SK-N-SH (cell line): ENCODE measurements at regions not wholly inside any gene's neighbourhood (a gene's known extent, or its start where the extent isn't known, plus 50 kb on each side); places are given as distances from the start of the nearest gene placed in this dataset.

Experiments used
- CTCF ChIA-PET: fragments of 300-600, 350-600 bp; formaldehyde crosslinking; extraction: SDS; loops from one replicate; lab custom pipeline; 2021; lab: Yijun Ruan, JAX
- POLR2A ChIA-PET: fragments of 350-600 bp; sonication (Branson Sonifier 250); formaldehyde crosslinking; extraction: SDS; loops from one replicate; lab custom pipeline; 2020; ENCODE audit warnings: antibody characterized with exemption, inconsistent platforms; lab: Yijun Ruan, JAX
- DNase-seq: peaks from one replicate; pipeline ENCODE4 v3.0.0; 2012
- H2AFZ ChIP-seq: fragments of 200-600 bp; sonication (generic); 2 replicates; pipeline ENCODE4 v1.8.1; 2016; ENCODE audit warnings: antibody characterized with exemption, mild to moderate bottlenecking, low read depth
- H3F3A ChIP-seq: fragments of 200-600 bp; sonication (generic); replicated peaks from 2 replicates; pipeline ENCODE3; 2016; ENCODE audit warnings: antibody characterized with exemption, mild to moderate bottlenecking; ENCODE audit not compliant: insufficient read depth
- H3K27ac ChIP-seq, 2 experiments: fragments of 200-500 bp in 1 of 2; fragments of 200-600 bp in 1 of 2; sonication (Bioruptor generic) in 1 of 2; sonication (generic), shearing (Covaris generic) in 1 of 2; 2 replicates each; pipeline versions ENCODE4 v1.5.1 to v1.6.1; 2014 to 2016; ENCODE audit warnings: low read depth in 2 of 2, inconsistent platforms in 1 of 2, low read length in 1 of 2, mild to moderate bottlenecking in 1 of 2, mixed read lengths in 1 of 2
- H3K27me3 ChIP-seq: fragments of 200-600 bp; sonication (generic), shearing (Covaris generic); 2 replicates; pipeline ENCODE4 v1.6.1; 2016; ENCODE audit warnings: mixed run types; ENCODE audit not compliant: insufficient read depth
- H3K36me3 ChIP-seq, 2 experiments: fragments of 200-500 bp in 1 of 2; fragments of 200-600 bp in 1 of 2; sonication (Bioruptor generic) in 1 of 2; sonication (generic) in 1 of 2; replicated peaks in 1 of 2; 2 replicates each; pipeline versions ENCODE3 to v1.5.1; 2014 to 2016; ENCODE audit warnings: low read length in 1 of 2, mild to moderate bottlenecking in 1 of 2; ENCODE audit not compliant: insufficient read depth in 2 of 2, control insufficient read depth in 1 of 2
- H3K4me1 ChIP-seq, 2 experiments: fragments of 200-500 bp in 1 of 2; fragments of 200-600 bp in 1 of 2; sonication (Bioruptor generic) in 1 of 2; sonication (generic), shearing (Covaris generic) in 1 of 2; 2 replicates each; pipeline versions ENCODE4 v1.5.1 to v1.6.1; 2014 to 2016; ENCODE audit warnings: low read depth in 1 of 2, low read length in 1 of 2, mixed run types in 1 of 2; ENCODE audit not compliant: insufficient read depth in 2 of 2, control insufficient read depth in 1 of 2
- H3K4me2 ChIP-seq: fragments of 200-600 bp; sonication (generic), shearing (Covaris generic); 2 replicates; pipeline ENCODE4 v1.6.1; 2017; ENCODE audit warnings: mixed run types
- H3K4me3 ChIP-seq, 2 experiments: fragments of 200-500 bp in 1 of 2; fragments of 200-600 bp in 1 of 2; sonication (Bioruptor generic) in 1 of 2; sonication (generic), shearing (Covaris generic) in 1 of 2; 2 replicates each; pipeline versions ENCODE4 v1.5.1 to v1.8.1; 2014 to 2016; ENCODE audit warnings: low read depth in 2 of 2, inconsistent platforms in 1 of 2, low read length in 1 of 2, mild to moderate bottlenecking in 1 of 2, mixed read lengths in 1 of 2, moderate library complexity in 1 of 2
- H3K79me2 ChIP-seq: fragments of 200-600 bp; sonication (generic); 2 replicates; pipeline ENCODE4 v1.8.1; 2017; ENCODE audit warnings: mild to moderate bottlenecking; ENCODE audit not compliant: insufficient read depth
- H3K9ac ChIP-seq: fragments of 200-600 bp; sonication (generic); 2 replicates; pipeline ENCODE4 v1.6.1; 2017; ENCODE audit warnings: mixed run types
- H3K9me2 ChIP-seq: fragments of 200-600 bp; sonication (generic); 2 replicates; pipeline ENCODE4 v1.6.1; 2017; ENCODE audit warnings: mixed run types
- H3K9me3 ChIP-seq: fragments of 200-600 bp; sonication (generic); 2 replicates; pipeline ENCODE4 v1.6.1; 2017; ENCODE audit warnings: mixed run types, mild to moderate bottlenecking, moderate library complexity
- H4K20me1 ChIP-seq: fragments of 200-600 bp; sonication (generic); 2 replicates; pipeline ENCODE4 v1.6.1; 2017; ENCODE audit warnings: mild to moderate bottlenecking, mixed run types; ENCODE audit not compliant: insufficient read depth
- CTCF ChIP-seq: fragments of 200-600 bp; sonication (generic); IDR thresholded peaks from 2 replicates; pipeline ENCODE4 v1.6.1; 2017; ENCODE audit warnings: antibody characterized with exemption, mild to moderate bottlenecking, moderate library complexity
- ELF1 ChIP-seq: IDR thresholded peaks from 2 replicates; pipeline ENCODE4 v1.4.0; 2012
- EP300 ChIP-seq, 2 experiments: IDR thresholded peaks; 2 replicates each; pipeline versions ENCODE4 v1.4.0 to v1.6.1; 2012; ENCODE audit warnings: borderline replicate concordance in 1 of 2, low read depth in 1 of 2, low read length in 1 of 2
- FOXJ3 ChIP-seq: sonication (generic); formaldehyde crosslinking; IDR thresholded peaks from 2 replicates; pipeline ENCODE4 v1.5.1; 2020; ENCODE audit warnings: mild to moderate bottlenecking, missing genetic modification reagents
- GATA2 ChIP-seq: sonication (generic); formaldehyde crosslinking; IDR thresholded peaks from 2 replicates; pipeline ENCODE4 v1.5.0; 2020; ENCODE audit warnings: mild to moderate bottlenecking, missing genetic modification reagents
- JUND ChIP-seq: IDR thresholded peaks from 2 replicates; pipeline ENCODE4 v1.4.0; 2012
- MAX ChIP-seq: IDR thresholded peaks from 2 replicates; pipeline ENCODE4 v1.4.0; 2012; ENCODE audit warnings: low read depth
- NFIC ChIP-seq: IDR thresholded peaks from 2 replicates; pipeline ENCODE4 v1.4.0; 2012; ENCODE audit warnings: borderline replicate concordance
- NRF1 ChIP-seq: IDR thresholded peaks from 2 replicates; pipeline ENCODE4 v1.6.1; 2012; ENCODE audit warnings: low read depth, mild to moderate bottlenecking, low read length
- RAD21 ChIP-seq: IDR thresholded peaks from 2 replicates; pipeline ENCODE4 v1.6.1; 2012; ENCODE audit warnings: mild to moderate bottlenecking, low read length
- RXRA ChIP-seq: IDR thresholded peaks from 2 replicates; pipeline ENCODE4 v1.4.0; 2012; ENCODE audit warnings: low read depth, mild to moderate bottlenecking, borderline replicate concordance
- TAF1 ChIP-seq: IDR thresholded peaks from 2 replicates; pipeline ENCODE4 v1.6.1; 2012; ENCODE audit warnings: low read depth, mild to moderate bottlenecking, low read length, moderate library complexity, borderline replicate concordance
- TEAD4 ChIP-seq: IDR thresholded peaks from 2 replicates; pipeline ENCODE4 v1.4.0; 2012; ENCODE audit warnings: mild to moderate bottlenecking, borderline replicate concordance; ENCODE audit not compliant: insufficient read depth
- WGBS: methylation state at CpG from one replicate; pipeline ENCODE4 v1.1.6; 2017; ENCODE audit warnings: low lambda C conversion rate; 5-methylcytosine and 5-hydroxymethylcytosine counted together

- Histone ChIP-seq H3K27ac (no peak overlapping the region), H3K4me2 (no peak overlapping the region), H3K9me3 (no peaks in the 10 kb centered on the region), H3K4me3 (no peak overlapping the region)
- TF ChIP-seq FOXJ3 (CRISPR knock-in tag): no peak
- TF ChIP-seq GATA2 (CRISPR knock-in tag): no peak
- no peak for TF ChIP-seq RXRA
- no peak for TF ChIP-seq EP300 (IDR thresholded peaks at IDR 0.05; ENCODE audit: borderline replicate concordance in 1 of 2, low read depth in 1 of 2, low read length in 1 of 2)
- TF ChIP-seq RAD21: no peak
- no peak for TF ChIP-seq ELF1
- no peak for TF ChIP-seq MAX
- TF ChIP-seq CTCF: no peak
- TF ChIP-seq, all 33 proteins: peak for 0
- POLR2A ChIA-PET: no interaction called here
- H3K36me3 ChIP-seq: no peaks in the 10 kb centered on the region
- no peak for DNase-seq
- H4K20me1 ChIP-seq: no peaks in the 10 kb centered on the region
- peaks cover 7% of the 10 kb centered on the region; the same call in 1 of the 2 replicates for H3K27me3 ChIP-seq
- H3K9ac ChIP-seq: no peak overlapping the region
- CTCF ChIA-PET: interaction anchor here (1.2 to 1.5 kb wide), 3 partner anchors 11 to 86 kb away, joined by 3 to 5 read pairs (median 4); no protein-coding TSS in a partner anchor
- WGBS: 55% methylated on average over 3 of the region's 3 CpGs
- H2AFZ ChIP-seq: no peak overlapping the region
- H3K79me2 ChIP-seq: no peaks in the 10 kb centered on the region
- no peaks in the 10 kb centered on the region for H3F3A ChIP-seq
- H3K4me1 ChIP-seq: no peaks in the 10 kb centered on the region
- no peaks in the 10 kb centered on the region for H3K9me2 ChIP-seq
Observed at GRCh38 chr11:19409307-19409706, 168.6 kb upstream of the E2F8 start.

- no peak overlapping the region for H2AFZ ChIP-seq
- H3K27me3 ChIP-seq: peaks cover 10% of the 10 kb centered on the region; the same call in 1 of the 2 replicates
- H3K4me1 ChIP-seq: no peaks in the 10 kb centered on the region
- H3F3A ChIP-seq: no peaks in the 10 kb centered on the region
- H4K20me1 ChIP-seq: no peaks in the 10 kb centered on the region
- H3K9me2 ChIP-seq: no peaks in the 10 kb centered on the region
- H3K9me3 ChIP-seq: no peaks in the 10 kb centered on the region
- no peak overlapping the region for H3K4me3 ChIP-seq
- WGBS: 86% methylated on average over 13 of the region's 17 CpGs
- no peak overlapping the region for H3K9ac ChIP-seq
- ChIA-PET CTCF (interaction anchor here (0.7 to 1.5 kb wide), 2 partner anchors 13 to 252 kb away, joined by 4 to 5 read pairs; no protein-coding TSS in a partner anchor), POLR2A (no interaction called here)
- H3K79me2 ChIP-seq: no peaks in the 10 kb centered on the region
- TF ChIP-seq MAX (no peak), NRF1 (no peak), CTCF (no peak), TAF1 (no peak), TEAD4 (no peak), NFIC (no peak), JUND (no peak), RAD21 (no peak)
- no peak overlapping the region for H3K4me2 ChIP-seq
- DNase-seq: no peak
- no peaks in the 10 kb centered on the region for H3K36me3 ChIP-seq
- H3K27ac ChIP-seq: no peak overlapping the region
Observed at GRCh38 chr11:19407677-19408270, 167.0 kb upstream of the E2F8 start.
